Gastroesophageal sphincter (tissue), 3 donors: ENCODE measurements at regions not wholly inside any gene's neighbourhood (a gene's known extent, or its start where the extent isn't known, plus 50 kb on each side); places are given as distances from the start of the nearest gene placed in this dataset.

Source experiments
- EP300 ChIP-seq: sonication (generic); formaldehyde crosslinking; IDR thresholded peaks from one replicate; pipeline ENCODE4 v1.6.1; 2017; ENCODE audit warnings: antibody characterized with exemption, mild to moderate bottlenecking
- POLR2AphosphoS5 ChIP-seq: sonication (generic); formaldehyde crosslinking; IDR thresholded peaks from one replicate; pipeline ENCODE4 v1.6.1; 2017; ENCODE audit warnings: antibody characterized with exemption
- TF ChIP-seq, protein P1 (sequence below), 4 experiments: fragments of 200-600 bp in 2 of 4; fragments of 450-650 bp in 2 of 4; sonication (generic) in 1 of 4; IDR thresholded peaks; one replicate each; pipeline ENCODE4 v1.5.1; 2017 to 2019; ENCODE audit warnings: antibody characterized with exemption in 4 of 4, mild to moderate bottlenecking in 2 of 4, moderate library complexity in 2 of 4

DNA sequence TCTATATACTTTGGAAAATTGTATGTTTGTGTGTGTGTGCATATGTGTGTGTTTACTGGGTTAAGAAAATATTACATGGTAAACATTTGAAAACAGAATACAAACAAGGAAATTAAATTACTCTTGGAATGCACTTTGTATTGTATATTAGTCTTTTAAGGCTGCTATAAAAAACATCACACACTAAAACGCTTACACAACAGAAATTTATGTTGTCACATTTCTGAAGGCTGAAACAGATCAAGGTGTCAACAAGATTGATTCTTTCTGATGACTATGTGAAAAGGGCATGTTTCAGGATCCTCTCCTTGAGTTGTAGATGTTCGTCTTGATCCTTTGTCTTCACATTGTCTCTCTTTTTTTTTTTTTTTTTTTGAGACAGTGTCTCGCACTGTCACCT, 149.1 kb upstream of the CNTN5 start:
- TF ChIP-seq POLR2AphosphoS5: no peak
- TF ChIP-seq EP300: no peak
- TF ChIP-seq, protein P1, sequence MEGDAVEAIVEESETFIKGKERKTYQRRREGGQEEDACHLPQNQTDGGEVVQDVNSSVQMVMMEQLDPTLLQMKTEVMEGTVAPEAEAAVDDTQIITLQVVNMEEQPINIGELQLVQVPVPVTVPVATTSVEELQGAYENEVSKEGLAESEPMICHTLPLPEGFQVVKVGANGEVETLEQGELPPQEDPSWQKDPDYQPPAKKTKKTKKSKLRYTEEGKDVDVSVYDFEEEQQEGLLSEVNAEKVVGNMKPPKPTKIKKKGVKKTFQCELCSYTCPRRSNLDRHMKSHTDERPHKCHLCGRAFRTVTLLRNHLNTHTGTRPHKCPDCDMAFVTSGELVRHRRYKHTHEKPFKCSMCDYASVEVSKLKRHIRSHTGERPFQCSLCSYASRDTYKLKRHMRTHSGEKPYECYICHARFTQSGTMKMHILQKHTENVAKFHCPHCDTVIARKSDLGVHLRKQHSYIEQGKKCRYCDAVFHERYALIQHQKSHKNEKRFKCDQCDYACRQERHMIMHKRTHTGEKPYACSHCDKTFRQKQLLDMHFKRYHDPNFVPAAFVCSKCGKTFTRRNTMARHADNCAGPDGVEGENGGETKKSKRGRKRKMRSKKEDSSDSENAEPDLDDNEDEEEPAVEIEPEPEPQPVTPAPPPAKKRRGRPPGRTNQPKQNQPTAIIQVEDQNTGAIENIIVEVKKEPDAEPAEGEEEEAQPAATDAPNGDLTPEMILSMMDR (IDR thresholded peaks at IDR 0.05): no peak
